ENCODE measurements at regions not wholly inside any gene's neighbourhood (a gene's known extent, or its start where the extent isn't known, plus 50 kb on each side); places are given as distances from the start of the nearest gene placed in this dataset.

DNA sequence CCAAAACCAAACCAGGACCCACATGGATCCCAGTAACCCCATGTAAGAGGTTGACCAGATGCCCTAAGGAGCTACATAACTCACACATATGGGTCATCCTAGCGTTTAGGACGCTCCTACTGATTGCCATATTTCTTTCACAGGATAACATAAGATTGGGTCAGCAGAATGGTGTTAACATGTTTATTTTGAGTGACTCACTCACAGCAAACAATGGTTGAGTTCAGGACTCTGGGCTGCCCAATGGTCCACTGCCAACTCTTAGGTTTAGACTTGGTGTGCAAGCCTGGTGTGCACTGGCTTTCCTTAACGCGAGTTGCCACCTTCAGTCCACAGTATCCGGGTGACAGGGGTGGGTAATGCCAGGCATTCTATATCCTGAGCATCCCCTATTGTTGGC, 211.5 kb downstream of the GPAM start:
- TF ChIP-seq, protein P1, sequence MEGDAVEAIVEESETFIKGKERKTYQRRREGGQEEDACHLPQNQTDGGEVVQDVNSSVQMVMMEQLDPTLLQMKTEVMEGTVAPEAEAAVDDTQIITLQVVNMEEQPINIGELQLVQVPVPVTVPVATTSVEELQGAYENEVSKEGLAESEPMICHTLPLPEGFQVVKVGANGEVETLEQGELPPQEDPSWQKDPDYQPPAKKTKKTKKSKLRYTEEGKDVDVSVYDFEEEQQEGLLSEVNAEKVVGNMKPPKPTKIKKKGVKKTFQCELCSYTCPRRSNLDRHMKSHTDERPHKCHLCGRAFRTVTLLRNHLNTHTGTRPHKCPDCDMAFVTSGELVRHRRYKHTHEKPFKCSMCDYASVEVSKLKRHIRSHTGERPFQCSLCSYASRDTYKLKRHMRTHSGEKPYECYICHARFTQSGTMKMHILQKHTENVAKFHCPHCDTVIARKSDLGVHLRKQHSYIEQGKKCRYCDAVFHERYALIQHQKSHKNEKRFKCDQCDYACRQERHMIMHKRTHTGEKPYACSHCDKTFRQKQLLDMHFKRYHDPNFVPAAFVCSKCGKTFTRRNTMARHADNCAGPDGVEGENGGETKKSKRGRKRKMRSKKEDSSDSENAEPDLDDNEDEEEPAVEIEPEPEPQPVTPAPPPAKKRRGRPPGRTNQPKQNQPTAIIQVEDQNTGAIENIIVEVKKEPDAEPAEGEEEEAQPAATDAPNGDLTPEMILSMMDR (IDR thresholded peaks at IDR 0.05), result no peak
- no peak for TF ChIP-seq POLR2A (IDR thresholded peaks at IDR 0.05)
